ENCODE measurements at regions not wholly inside any gene's neighbourhood (a gene's known extent, or its start where the extent isn't known, plus 50 kb on each side); places are given as distances from the start of the nearest gene placed in this dataset.

GRCh38 chr6:14965424-14966075 lies 280.3 kb upstream of the JARID2 start:
- no peak for TF ChIP-seq POLR2AphosphoS5 (IDR thresholded peaks at IDR 0.05)
- TF ChIP-seq, protein P1, sequence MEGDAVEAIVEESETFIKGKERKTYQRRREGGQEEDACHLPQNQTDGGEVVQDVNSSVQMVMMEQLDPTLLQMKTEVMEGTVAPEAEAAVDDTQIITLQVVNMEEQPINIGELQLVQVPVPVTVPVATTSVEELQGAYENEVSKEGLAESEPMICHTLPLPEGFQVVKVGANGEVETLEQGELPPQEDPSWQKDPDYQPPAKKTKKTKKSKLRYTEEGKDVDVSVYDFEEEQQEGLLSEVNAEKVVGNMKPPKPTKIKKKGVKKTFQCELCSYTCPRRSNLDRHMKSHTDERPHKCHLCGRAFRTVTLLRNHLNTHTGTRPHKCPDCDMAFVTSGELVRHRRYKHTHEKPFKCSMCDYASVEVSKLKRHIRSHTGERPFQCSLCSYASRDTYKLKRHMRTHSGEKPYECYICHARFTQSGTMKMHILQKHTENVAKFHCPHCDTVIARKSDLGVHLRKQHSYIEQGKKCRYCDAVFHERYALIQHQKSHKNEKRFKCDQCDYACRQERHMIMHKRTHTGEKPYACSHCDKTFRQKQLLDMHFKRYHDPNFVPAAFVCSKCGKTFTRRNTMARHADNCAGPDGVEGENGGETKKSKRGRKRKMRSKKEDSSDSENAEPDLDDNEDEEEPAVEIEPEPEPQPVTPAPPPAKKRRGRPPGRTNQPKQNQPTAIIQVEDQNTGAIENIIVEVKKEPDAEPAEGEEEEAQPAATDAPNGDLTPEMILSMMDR (IDR thresholded peaks at IDR 0.05) = no peak
